Heart left ventricle (tissue), 13 donors: ENCODE measurements at regions not wholly inside any gene's neighbourhood (a gene's known extent, or its start where the extent isn't known, plus 50 kb on each side); places are given as distances from the start of the nearest gene placed in this dataset.

Experiments used
- POLR2A ChIP-seq, 2 donors: fragments of 450-650 bp; IDR thresholded peaks; one replicate each; pipeline ENCODE4 v1.6.1; 2017; ENCODE audit warnings: antibody characterized with exemption in 2 of 2, mild to moderate bottlenecking in 2 of 2, moderate library complexity in 2 of 2
- TF ChIP-seq, protein P1 (sequence below), 12 donors: fragments of 200-600 bp; sonication (generic) in 4 of 12; IDR thresholded peaks; one replicate each; pipeline versions ENCODE4 v1.5.0 to v1.8.0; 2018 to 2022; ENCODE audit warnings: antibody characterized with exemption in 12 of 12, mild to moderate bottlenecking in 5 of 12
- donor health status: ischemic (EF 13 %, LVEDD 7.1; RV severe dilation, severe dysfunction).
- donor health status: DM: no; HTN: yes; CAD: no.
- donor health status: DM: no; HTN: no; CAD: no.
- donor health status: ischemic (EF 25% LVEDD 6.9; RV normal size, moderate dysfunction).
- donor health status: ischemic (EF 25% LVEDD 5.7; RV mildly dilated, moderate dysfunction).
- donor health status: ischemic (EF 35%, LVEDD 5.7; RV mildly dilated, moderate dysfunction).
- donor health status: nonischemic (EF 11% LVEDD 7.7; RV severe dilation, severe dysfunction).
- donor health status: DM: yes; HTN: yes; CAD: no.
- donor health status: PGD.
- donor health status: ischemic (EF 29% LVEDD 5.4; RV normal size, mild dysfunction).
- donor health status: nonischemic (EF 23%, LVEDD 6.1; RV moderate dilation, normal function).

DNA sequence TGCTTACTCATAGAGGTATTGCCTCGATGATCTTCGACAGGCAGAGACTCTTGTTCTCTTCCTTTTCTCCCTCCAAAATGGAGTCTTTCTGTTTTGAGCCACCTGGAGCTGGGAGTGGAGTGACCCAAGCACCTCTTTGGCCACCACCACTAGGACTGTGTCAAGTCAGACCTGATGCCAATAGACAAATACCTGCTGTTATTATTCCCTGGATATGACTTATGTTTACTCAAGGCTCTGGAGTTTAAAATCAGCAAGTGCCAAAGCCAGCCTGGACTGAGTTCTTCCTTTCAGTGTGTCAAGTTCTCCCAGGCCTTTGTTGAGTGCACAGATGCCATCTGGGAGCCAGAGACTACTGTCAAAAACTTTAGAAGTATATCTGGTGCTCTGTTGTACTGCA is 130.2 kb upstream of the SLC6A14 start:
- no peak for TF ChIP-seq POLR2A (IDR thresholded peaks at IDR 0.05)
- TF ChIP-seq, protein P1, sequence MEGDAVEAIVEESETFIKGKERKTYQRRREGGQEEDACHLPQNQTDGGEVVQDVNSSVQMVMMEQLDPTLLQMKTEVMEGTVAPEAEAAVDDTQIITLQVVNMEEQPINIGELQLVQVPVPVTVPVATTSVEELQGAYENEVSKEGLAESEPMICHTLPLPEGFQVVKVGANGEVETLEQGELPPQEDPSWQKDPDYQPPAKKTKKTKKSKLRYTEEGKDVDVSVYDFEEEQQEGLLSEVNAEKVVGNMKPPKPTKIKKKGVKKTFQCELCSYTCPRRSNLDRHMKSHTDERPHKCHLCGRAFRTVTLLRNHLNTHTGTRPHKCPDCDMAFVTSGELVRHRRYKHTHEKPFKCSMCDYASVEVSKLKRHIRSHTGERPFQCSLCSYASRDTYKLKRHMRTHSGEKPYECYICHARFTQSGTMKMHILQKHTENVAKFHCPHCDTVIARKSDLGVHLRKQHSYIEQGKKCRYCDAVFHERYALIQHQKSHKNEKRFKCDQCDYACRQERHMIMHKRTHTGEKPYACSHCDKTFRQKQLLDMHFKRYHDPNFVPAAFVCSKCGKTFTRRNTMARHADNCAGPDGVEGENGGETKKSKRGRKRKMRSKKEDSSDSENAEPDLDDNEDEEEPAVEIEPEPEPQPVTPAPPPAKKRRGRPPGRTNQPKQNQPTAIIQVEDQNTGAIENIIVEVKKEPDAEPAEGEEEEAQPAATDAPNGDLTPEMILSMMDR (IDR thresholded peaks at IDR 0.05): no peak
